GM19351 (cell line): ENCODE measurements at regions not wholly inside any gene's neighbourhood (a gene's known extent, or its start where the extent isn't known, plus 50 kb on each side); places are given as distances from the start of the nearest gene placed in this dataset.

ENCODE experiments used
- ATAC-seq: cut with Tn5 transposase; IDR thresholded peaks from one replicate; pipeline ENCODE4 v1.9.1; 2021; ENCODE audit warnings: mild to moderate bottlenecking, moderate library complexity; ENCODE audit not compliant: unreplicated experiment

- ATAC-seq: no peak
Observed at GRCh38 chr5:30957591-30957990, 235.9 kb upstream of the CDH6 start.

- ATAC-seq: no peak
Observed at GRCh38 chr5:30956251-30956650, 237.2 kb upstream of the CDH6 start.

- no peak for ATAC-seq
Observed at GRCh38 chr5:30937070-30937469, 256.4 kb upstream of the CDH6 start.

- no peak for ATAC-seq
Observed at GRCh38 chr5:30933599-30933998, 259.9 kb upstream of the CDH6 start.

- ATAC-seq: no peak
Observed at GRCh38 chr5:30932273-30933017, 261.0 kb upstream of the CDH6 start.

GRCh38 chr5:30930736-30931135 lies 262.8 kb upstream of the CDH6 start:
- no peak for ATAC-seq

- no peak for ATAC-seq
Observed at GRCh38 chr5:30928956-30929355, 264.5 kb upstream of the CDH6 start.

- ATAC-seq: no peak
Observed at GRCh38 chr5:30926218-30926617, 267.3 kb upstream of the CDH6 start.

GRCh38 chr5:30921388-30921787 lies 272.1 kb upstream of the CDH6 start:
- ATAC-seq: no peak

- no peak for ATAC-seq
Observed at GRCh38 chr5:30918171-30918570, 275.3 kb upstream of the CDH6 start.

- ATAC-seq: no peak
Observed at GRCh38 chr5:30908356-30908755, 285.1 kb upstream of the CDH6 start.

GRCh38 chr5:30900367-30900766 lies 293.1 kb upstream of the CDH6 start:
- no peak for ATAC-seq

- ATAC-seq: no peak
Observed at GRCh38 chr5:30894811-30895210, 298.7 kb upstream of the CDH6 start.

GRCh38 chr5:30891660-30892059 lies 301.8 kb upstream of the CDH6 start:
- no peak for ATAC-seq

- no peak for ATAC-seq
Observed at GRCh38 chr5:30890377-30890776, 303.1 kb upstream of the CDH6 start.

GRCh38 chr5:30880514-30880913 lies 313.0 kb upstream of the CDH6 start:
- ATAC-seq: no peak

- ATAC-seq: no peak
Observed at GRCh38 chr5:30879887-30880286, 313.6 kb upstream of the CDH6 start.

GRCh38 chr5:30878746-30879145 lies 314.7 kb upstream of the CDH6 start:
- no peak for ATAC-seq

- no peak for ATAC-seq
Observed at GRCh38 chr5:30878296-30878695, 315.2 kb upstream of the CDH6 start.

- no peak for ATAC-seq
Observed at GRCh38 chr5:30874241-30875034, 319.0 kb upstream of the CDH6 start.

GRCh38 chr5:30871196-30871595 lies 322.3 kb upstream of the CDH6 start:
- ATAC-seq: no peak

GRCh38 chr5:30867711-30868110 lies 325.8 kb upstream of the CDH6 start:
- no peak for ATAC-seq
